GM21619 (cell line): ENCODE measurements at regions not wholly inside any gene's neighbourhood (a gene's known extent, or its start where the extent isn't known, plus 50 kb on each side); places are given as distances from the start of the nearest gene placed in this dataset.
"Not testable (repeated sequence)": the region's sequence is repeated elsewhere in the genome, so short reads cannot be mapped to it uniquely, and the experiment has no call there.

ENCODE experiments used
- ATAC-seq: cut with Tn5 transposase; IDR thresholded peaks from one replicate; pipeline ENCODE4 v1.9.1; 2021; ENCODE audit not compliant: unreplicated experiment

GRCh38 chr10:126722726-126723125 is 52.2 kb upstream of the C10orf90 start:
- no peak for ATAC-seq

- no peak for ATAC-seq
Measured at GRCh38 chr10:126723226-126723625, 52.7 kb upstream of the C10orf90 start.

GRCh38 chr10:126729314-126729870 is 58.9 kb upstream of the C10orf90 start:
- ATAC-seq, result no peak

GRCh38 chr10:126730856-126731609 is 60.5 kb upstream of the C10orf90 start:
- ATAC-seq, result no peak

- ATAC-seq, result no peak
Measured at GRCh38 chr10:126731610-126731990, 61.1 kb upstream of the C10orf90 start.

- no peak for ATAC-seq
Measured at GRCh38 chr10:126732308-126732707, 61.8 kb upstream of the C10orf90 start.

GRCh38 chr10:126732868-126733267 is 62.4 kb upstream of the C10orf90 start:
- no peak for ATAC-seq

GRCh38 chr10:126734015-126734414 is 63.5 kb upstream of the C10orf90 start:
- ATAC-seq, result no peak

- ATAC-seq, result no peak
Measured at GRCh38 chr10:126734967-126735366, 64.5 kb upstream of the C10orf90 start.

- no peak for ATAC-seq
Measured at GRCh38 chr10:126736142-126736541, 65.6 kb upstream of the C10orf90 start.

GRCh38 chr10:126736727-126737126 is 66.2 kb upstream of the C10orf90 start:
- no peak for ATAC-seq

GRCh38 chr10:126738001-126738400 is 67.5 kb upstream of the C10orf90 start:
- no peak for ATAC-seq

GRCh38 chr10:126744571-126744970 is 74.1 kb upstream of the C10orf90 start:
- ATAC-seq, result no peak

GRCh38 chr10:126749015-126749655 is 78.6 kb upstream of the C10orf90 start:
- ATAC-seq, result peak; percentile 58

- no peak for ATAC-seq
Measured at GRCh38 chr10:126754966-126755365, 84.5 kb upstream of the C10orf90 start.

- no peak for ATAC-seq
Measured at GRCh38 chr10:126758867-126759266, 88.4 kb upstream of the C10orf90 start.

- ATAC-seq, result no peak
Measured at GRCh38 chr10:126759531-126759930, 89.0 kb upstream of the C10orf90 start.

GRCh38 chr10:126766646-126767045 is 96.2 kb upstream of the C10orf90 start:
- ATAC-seq, result not testable (repeated sequence)

GRCh38 chr10:126770809-126771208 is 100.3 kb upstream of the C10orf90 start:
- no peak for ATAC-seq

GRCh38 chr10:126776168-126776567 is 105.7 kb upstream of the C10orf90 start:
- ATAC-seq, result no peak

- ATAC-seq, result no peak
Measured at GRCh38 chr10:126777714-126778113, 107.2 kb upstream of the C10orf90 start.
